HG03521 (cell line): ENCODE measurements at regions not wholly inside any gene's neighbourhood (a gene's known extent, or its start where the extent isn't known, plus 50 kb on each side); places are given as distances from the start of the nearest gene placed in this dataset.
"Not testable (repeated sequence)": the region's sequence is repeated elsewhere in the genome, so short reads cannot be mapped to it uniquely, and the experiment has no call there.

Experiments
- ATAC-seq: cut with Tn5 transposase; IDR thresholded peaks from one replicate; pipeline ENCODE4 v1.9.1; 2021; ENCODE audit warnings: mild to moderate bottlenecking, moderate library complexity; ENCODE audit not compliant: unreplicated experiment

- not testable (repeated sequence) for ATAC-seq
These were observed 56.2 kb upstream of the TFPI start for GRCh38 chr2:187610450-187610849.

GRCh38 chr2:187612857-187613256, 58.6 kb upstream of the TFPI start:
- ATAC-seq = no peak

- no peak for ATAC-seq
These were observed 60.5 kb upstream of the TFPI start for GRCh38 chr2:187614756-187615155.

GRCh38 chr2:187615364-187615763, 61.1 kb upstream of the TFPI start:
- ATAC-seq = no peak

- no peak for ATAC-seq
These were observed 61.7 kb upstream of the TFPI start for GRCh38 chr2:187615902-187616301.

GRCh38 chr2:187617120-187617519, 62.9 kb upstream of the TFPI start:
- no peak for ATAC-seq

- ATAC-seq = no peak
These were observed 63.7 kb upstream of the TFPI start for GRCh38 chr2:187617905-187618304.

GRCh38 chr2:187618813-187619212, 64.6 kb upstream of the TFPI start:
- ATAC-seq = no peak

GRCh38 chr2:187627153-187627552, 72.9 kb upstream of the TFPI start:
- ATAC-seq = no peak

GRCh38 chr2:187636731-187637391, 82.6 kb upstream of the TFPI start:
- not testable (repeated sequence) for ATAC-seq

GRCh38 chr2:187637392-187637740, 83.1 kb upstream of the TFPI start:
- ATAC-seq = not testable (repeated sequence)

GRCh38 chr2:187637771-187638170, 83.5 kb upstream of the TFPI start:
- ATAC-seq = not testable (repeated sequence)

GRCh38 chr2:187638840-187639239, 84.6 kb upstream of the TFPI start:
- ATAC-seq = no peak

- ATAC-seq = no peak
These were observed 86.8 kb upstream of the TFPI start for GRCh38 chr2:187640926-187641510.

GRCh38 chr2:187642498-187642897, 88.3 kb upstream of the TFPI start:
- ATAC-seq = no peak

- no peak for ATAC-seq
These were observed 90.3 kb upstream of the TFPI start for GRCh38 chr2:187644486-187644885.

GRCh38 chr2:187644981-187645380, 90.7 kb upstream of the TFPI start:
- no peak for ATAC-seq

GRCh38 chr2:187646556-187646955, 92.3 kb upstream of the TFPI start:
- ATAC-seq = no peak

GRCh38 chr2:187654535-187654934, 100.3 kb upstream of the TFPI start:
- no peak for ATAC-seq

GRCh38 chr2:187655001-187655400, 100.8 kb upstream of the TFPI start:
- no peak for ATAC-seq

GRCh38 chr2:187656123-187656522, 101.9 kb upstream of the TFPI start:
- no peak for ATAC-seq

- ATAC-seq = peak; percentile 56
These were observed 104.8 kb upstream of the TFPI start for GRCh38 chr2:187658952-187659525.

GRCh38 chr2:187676050-187676449, 121.8 kb upstream of the TFPI start:
- ATAC-seq = not testable (repeated sequence)
